OCI-LY1 (cell line): ENCODE measurements at regions not wholly inside any gene's neighbourhood (a gene's known extent, or its start where the extent isn't known, plus 50 kb on each side); places are given as distances from the start of the nearest gene placed in this dataset.

Source experiments
- EZH2 ChIP-seq: fragments of 200-600 bp; sonication (generic), shearing (Covaris generic); IDR thresholded peaks from 2 replicates; pipeline ENCODE4 v1.8.0; 2017; ENCODE audit warnings: borderline replicate concordance, mixed run types, mild to moderate bottlenecking, antibody characterized with exemption, low read length, moderate library complexity, mixed read lengths
- TF ChIP-seq, protein P1 (sequence below): fragments of 200-600 bp; sonication (generic), shearing (Covaris generic); IDR thresholded peaks from 2 replicates; pipeline ENCODE4 v1.5.1; 2017; ENCODE audit warnings: mild to moderate bottlenecking, antibody characterized with exemption, low read length, moderate library complexity, mixed read lengths

DNA sequence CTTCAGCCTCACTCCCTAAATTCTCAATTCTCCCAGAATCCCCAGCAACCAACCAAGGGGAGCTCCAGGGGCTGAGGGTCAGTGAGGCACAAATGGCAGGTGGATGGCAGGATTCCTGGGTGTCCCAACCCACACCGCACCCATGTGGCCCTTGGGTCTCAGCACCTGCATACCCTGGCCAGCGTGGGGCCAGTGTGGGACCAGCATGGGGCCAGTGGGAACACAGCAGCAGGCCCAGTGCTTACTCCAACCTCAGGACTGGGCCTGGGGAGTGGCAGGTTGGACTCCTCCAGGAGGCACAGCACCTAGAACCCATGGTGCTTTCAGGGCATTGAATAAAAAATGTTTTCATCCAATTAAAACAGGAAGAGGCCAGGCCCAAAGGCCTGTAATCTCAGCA, 202.0 kb downstream of the TSHZ3 start:
- TF ChIP-seq, protein P1, sequence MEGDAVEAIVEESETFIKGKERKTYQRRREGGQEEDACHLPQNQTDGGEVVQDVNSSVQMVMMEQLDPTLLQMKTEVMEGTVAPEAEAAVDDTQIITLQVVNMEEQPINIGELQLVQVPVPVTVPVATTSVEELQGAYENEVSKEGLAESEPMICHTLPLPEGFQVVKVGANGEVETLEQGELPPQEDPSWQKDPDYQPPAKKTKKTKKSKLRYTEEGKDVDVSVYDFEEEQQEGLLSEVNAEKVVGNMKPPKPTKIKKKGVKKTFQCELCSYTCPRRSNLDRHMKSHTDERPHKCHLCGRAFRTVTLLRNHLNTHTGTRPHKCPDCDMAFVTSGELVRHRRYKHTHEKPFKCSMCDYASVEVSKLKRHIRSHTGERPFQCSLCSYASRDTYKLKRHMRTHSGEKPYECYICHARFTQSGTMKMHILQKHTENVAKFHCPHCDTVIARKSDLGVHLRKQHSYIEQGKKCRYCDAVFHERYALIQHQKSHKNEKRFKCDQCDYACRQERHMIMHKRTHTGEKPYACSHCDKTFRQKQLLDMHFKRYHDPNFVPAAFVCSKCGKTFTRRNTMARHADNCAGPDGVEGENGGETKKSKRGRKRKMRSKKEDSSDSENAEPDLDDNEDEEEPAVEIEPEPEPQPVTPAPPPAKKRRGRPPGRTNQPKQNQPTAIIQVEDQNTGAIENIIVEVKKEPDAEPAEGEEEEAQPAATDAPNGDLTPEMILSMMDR = no peak
- no peak for TF ChIP-seq EZH2
